Endothelial cell of umbilical vein (primary cell): ENCODE measurements at regions not wholly inside any gene's neighbourhood (a gene's known extent, or its start where the extent isn't known, plus 50 kb on each side); places are given as distances from the start of the nearest gene placed in this dataset.

ENCODE experiments used
- BruUV-seq: library from RNA; stranded (reverse); fragments of 400-500 nt; replicated peaks from 2 replicates; lab custom pipeline; 2021; lab: Mats Ljungman, UMichigan
- CTCF ChIA-PET: fragments of 300-600, 350-600 bp; sonication (Branson Sonifier 250); formaldehyde crosslinking; loops from one replicate; lab custom pipeline; 2021; ENCODE audit warnings: antibody characterized with exemption, inconsistent platforms; lab: Charles Lee
- POLR2A ChIA-PET: fragments of 300-600, 350-600 bp; sonication (Branson Sonifier 250); formaldehyde crosslinking; loops from one replicate; lab custom pipeline; 2021; ENCODE audit warnings: antibody characterized with exemption, inconsistent platforms; lab: Charles Lee
- DNase-seq: peaks from one replicate; pipeline ENCODE4 v3.0.0-alpha.2; 2011; ENCODE audit warnings: low read depth, low spot score
- FAIRE-seq: peaks from 2 replicates; lab custom pipeline; 2011; peaks lifted over from hg19 to GRCh38; lab: Jason Lieb, UNC
- H2AFZ ChIP-seq: 2 replicates; pipeline ENCODE4 v1.6.0; 2012; ENCODE audit warnings: low read depth, low read length, control low read depth, inconsistent platforms
- H3K27ac ChIP-seq: 2 replicates; pipeline ENCODE4 v1.5.1; 2011; ENCODE audit warnings: low read depth, mild to moderate bottlenecking, control low read depth, low read length, moderate library complexity; ENCODE audit not compliant: insufficient read depth
- H3K27me3 ChIP-seq, 2 experiments: 2 replicates each; pipeline versions ENCODE4 v1.6.0 to v1.6.1; 2011; ENCODE audit warnings: low read length in 2 of 2, mixed read lengths in 1 of 2; ENCODE audit not compliant: control insufficient read depth in 2 of 2, insufficient read depth in 2 of 2
- H3K36me3 ChIP-seq, 2 experiments: 2 replicates in 1 of 2; 3 replicates in 1 of 2; pipeline ENCODE4 v1.5.1; 2011; ENCODE audit warnings: low read length in 2 of 2, mild to moderate bottlenecking in 1 of 2, moderate library complexity in 1 of 2; ENCODE audit not compliant: control insufficient read depth in 2 of 2, insufficient read depth in 2 of 2; ENCODE audit errors: extremely low read depth in 1 of 2
- H3K4me1 ChIP-seq: 3 replicates; pipeline ENCODE4 v1.5.1; 2011; ENCODE audit warnings: mild to moderate bottlenecking, low read length; ENCODE audit not compliant: control insufficient read depth, insufficient read depth; ENCODE audit errors: extremely low read depth
- H3K4me2 ChIP-seq: 2 replicates; pipeline ENCODE4 v1.6.1; 2011; ENCODE audit warnings: low read length, control low read depth, mixed read lengths; ENCODE audit not compliant: insufficient read depth
- H3K4me3 ChIP-seq, 3 experiments: fragments of 200-600 bp in 1 of 3; sonication (generic), shearing (Covaris generic) in 1 of 3; replicated peaks in 1 of 3; 2 replicates each; pipeline ENCODE4 v1.5.1; 2011 to 2016; ENCODE audit warnings: control low read depth in 3 of 3, low read length in 3 of 3, mild to moderate bottlenecking in 2 of 3, inconsistent platforms in 1 of 3, low read depth in 1 of 3, moderate library complexity in 1 of 3; ENCODE audit not compliant: insufficient read depth in 1 of 3
- H3K79me2 ChIP-seq: 2 replicates; pipeline ENCODE4 v1.6.0; 2012; ENCODE audit warnings: low read length, inconsistent platforms; ENCODE audit not compliant: control insufficient read depth, insufficient read depth
- H3K9ac ChIP-seq: replicated peaks from 2 replicates; pipeline ENCODE3; 2011; ENCODE audit warnings: low read length, control low read depth; ENCODE audit not compliant: insufficient read depth; ENCODE audit errors: extremely low read depth
- H3K9me1 ChIP-seq: replicated peaks from 3 replicates; pipeline ENCODE4 v1.6.0; 2011; ENCODE audit warnings: mild to moderate bottlenecking, low read length; ENCODE audit not compliant: control insufficient read depth, insufficient read depth; ENCODE audit errors: extremely low read depth
- H3K9me3 ChIP-seq: replicated peaks from 2 replicates; pipeline ENCODE4 v1.5.1; 2012; ENCODE audit warnings: low read length, inconsistent platforms; ENCODE audit not compliant: control insufficient read depth, insufficient read depth
- H4K20me1 ChIP-seq: replicated peaks from 2 replicates; pipeline ENCODE3; 2011; ENCODE audit warnings: mild to moderate bottlenecking, low read length; ENCODE audit not compliant: control insufficient read depth, insufficient read depth; ENCODE audit errors: extremely low read depth
- EZH2 ChIP-seq: IDR thresholded peaks from 2 replicates; pipeline ENCODE4 v1.6.1; 2012; ENCODE audit warnings: borderline replicate concordance, low read depth, mild to moderate bottlenecking, moderate library complexity, low read length, inconsistent platforms; ENCODE audit not compliant: severe bottlenecking
- POLR2A ChIP-seq: IDR thresholded peaks from 2 replicates; pipeline ENCODE4 v1.6.1; 2012; ENCODE audit warnings: low read depth, mild to moderate bottlenecking, control low read depth, low read length
- dilution Hi-C: fragments of 300-500 bp; cut with MboI; formaldehyde crosslinking; loops from one replicate; pipeline ENCODE4 v1.15.0; 2019; ENCODE audit warnings: low sequenced_read_pairs; ENCODE audit not compliant: extremely low pct_ligation_motif_present
- intact Hi-C: fragments of 100-400 bp; cut with micrococcal nuclease; formaldehyde crosslinking; loops from one replicate; pipeline ENCODE4 v1.10.0; 2022

DNA sequence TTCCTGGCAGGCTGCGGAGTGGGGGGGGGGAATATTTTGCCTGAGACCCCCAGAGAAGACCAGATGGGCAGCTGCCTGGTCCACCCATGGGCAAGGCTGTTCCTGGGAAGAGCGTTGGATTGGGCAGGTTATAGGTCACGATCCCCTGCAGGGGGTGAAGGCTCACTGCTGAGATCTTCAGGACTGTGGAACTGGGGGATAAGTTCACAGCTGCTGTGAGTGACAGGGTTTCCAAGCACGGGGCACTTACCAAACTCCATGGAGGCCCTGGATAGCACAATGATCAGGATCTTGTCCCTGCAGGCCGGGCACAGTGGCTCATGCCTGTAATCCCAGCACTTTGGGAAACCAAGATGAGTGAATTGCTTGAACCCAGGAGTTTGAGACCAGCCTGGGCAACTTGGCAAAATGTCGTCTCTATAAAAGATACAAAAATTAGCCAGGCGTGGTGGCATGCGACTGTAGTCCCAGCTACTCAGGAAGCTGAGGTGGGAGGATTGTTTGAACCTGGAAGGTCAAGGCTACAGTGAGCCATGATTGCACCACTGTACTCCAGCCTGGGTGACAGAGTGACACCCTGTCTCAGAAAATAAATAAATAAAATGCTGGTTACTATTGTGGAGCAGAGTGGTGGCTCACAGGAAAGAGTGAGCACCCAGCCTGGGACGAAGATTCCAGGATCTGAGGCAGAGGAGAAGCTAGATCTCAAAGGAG is 68.0 kb upstream of the HELT start:
- no TSS peak for BruUV-seq
- H3K9me1 ChIP-seq, result no peaks in the 10 kb centered on the region
- POLR2A ChIA-PET, result no interaction called here
- CTCF ChIA-PET, result no interaction called here
- dilution Hi-C loops, result no loop called here
- no peak overlapping the region for H2AFZ ChIP-seq
- H3K27ac ChIP-seq, result no peak overlapping the region
- no peak for DNase-seq
- no peak for FAIRE-seq
- H3K9me3 ChIP-seq, result no peaks in the 10 kb centered on the region
- no peak overlapping the region for H3K4me3 ChIP-seq
- no peaks in the 10 kb centered on the region for H3K4me1 ChIP-seq
- H3K36me3 ChIP-seq, result no peaks in the 10 kb centered on the region
- H3K4me2 ChIP-seq, result no peak overlapping the region
- H3K9ac ChIP-seq, result no peak overlapping the region
- H3K27me3 ChIP-seq, result no peaks in the 10 kb centered on the region
- intact Hi-C loops, result no loop called here
- TF ChIP-seq EZH2, result no peak
- no peaks in the 10 kb centered on the region for H3K79me2 ChIP-seq
- H4K20me1 ChIP-seq, result no peaks in the 10 kb centered on the region

DNA sequence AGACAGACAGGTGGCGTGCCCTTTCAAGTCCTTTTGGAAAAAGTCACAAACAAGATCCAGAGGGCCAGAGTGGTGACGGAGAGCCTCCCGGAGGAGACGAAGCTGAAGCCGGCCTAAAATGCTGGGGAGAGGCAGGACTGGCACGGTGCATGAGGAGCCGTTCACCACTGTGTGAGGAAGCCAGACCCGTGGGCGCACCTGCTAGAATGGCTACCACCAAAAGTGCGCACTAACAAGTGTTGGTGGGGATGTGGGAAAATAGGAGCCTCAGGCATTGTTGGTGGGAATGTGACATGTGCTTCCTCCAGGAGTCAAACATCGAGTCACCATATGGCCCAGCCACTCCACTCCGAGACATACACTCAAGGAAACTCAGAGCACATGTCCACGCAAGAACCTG is 67.4 kb upstream of the HELT start:
- intact Hi-C loops (no loop called here), dilution Hi-C loops (no loop called here)
- Histone ChIP-seq H2AFZ (no peak overlapping the region), H3K4me3 (no peak overlapping the region), H4K20me1 (no peaks in the 10 kb centered on the region), H3K9ac (no peak overlapping the region), H3K9me1 (no peaks in the 10 kb centered on the region), H3K4me2 (no peak overlapping the region), H3K9me3 (no peaks in the 10 kb centered on the region), H3K4me1 (no peaks in the 10 kb centered on the region), H3K36me3 (no peaks in the 10 kb centered on the region), H3K27me3 (no peaks in the 10 kb centered on the region), H3K27ac (no peak overlapping the region), H3K79me2 (no peaks in the 10 kb centered on the region)
- CTCF ChIA-PET, result no interaction called here
- BruUV-seq, result no TSS peak
- POLR2A ChIA-PET, result no interaction called here
- FAIRE-seq (no peak), DNase-seq (no peak)
- TF ChIP-seq EZH2, result no peak
- no peak for TF ChIP-seq POLR2A
